ENCODE measurements at regions not wholly inside any gene's neighbourhood (a gene's known extent, or its start where the extent isn't known, plus 50 kb on each side); places are given as distances from the start of the nearest gene placed in this dataset.

GRCh38 chr2:48824116-48824515 is 68.6 kb upstream of the LHCGR start:
- in situ Hi-C loops (cut with HindIII; ENCODE audit: low pct_unique_long_range_greater_than_20kb, low sequenced_read_pairs) (no loop called here), intact Hi-C loops (cut with micrococcal nuclease; ENCODE audit: unreplicated experiment) (no loop called here)
- Histone ChIP-seq H3K27me3 (ENCODE audit: control insufficient read depth, insufficient read depth, low read length) (no peaks in the 10 kb centered on the region), H3K36me3 (ENCODE audit: control insufficient read depth, insufficient read depth, low read length) (no peaks in the 10 kb centered on the region), H3K4me3 (ENCODE audit: low read depth in 2 of 2, low read length in 2 of 2) (no peak overlapping the region), H3K27ac (ENCODE audit: low read length) (no peak overlapping the region), H3K9me3 (ENCODE audit: control insufficient read depth, insufficient read depth, low read depth, low read length) (no peaks in the 10 kb centered on the region), H3K4me1 (ENCODE audit: control insufficient read depth, insufficient read depth, low read length) (no peaks in the 10 kb centered on the region)
- BruUV-seq (replicated peaks), result no TSS peak
- ChIA-PET CTCF (no interaction called here), POLR2A (no interaction called here)
- DNase-seq (ENCODE audit: low read depth, low spot score) (no peak), ATAC-seq (no peak)
- TF ChIP-seq TCF7L2 (IDR thresholded peaks at IDR 0.05; ENCODE audit: low read depth, low read length) (no peak), POLR2AphosphoS5 (IDR thresholded peaks at IDR 0.05; ENCODE audit: low read depth, low read length) (no peak), REST (IDR thresholded peaks at IDR 0.05; ENCODE audit: insufficient read depth in 1 of 2, low read depth in 2 of 2, low read length in 1 of 2) (no peak), CTCF (IDR thresholded peaks at IDR 0.05) (no peak), SIN3A (IDR thresholded peaks at IDR 0.05; ENCODE audit: borderline replicate concordance, insufficient read depth, low read depth, low read length) (no peak)

- Histone ChIP-seq H3K27me3 (ENCODE audit: control insufficient read depth, insufficient read depth, low read length) (0 out of 2 replicates have a peak, but pooled peaks cover 2% of the 10 kb centered on the region), H3K27ac (ENCODE audit: low read length) (no peak overlapping the region), H3K9me3 (ENCODE audit: control insufficient read depth, insufficient read depth, low read depth, low read length) (no peaks in the 10 kb centered on the region), H3K36me3 (ENCODE audit: control insufficient read depth, insufficient read depth, low read length) (no peaks in the 10 kb centered on the region), H3K4me1 (ENCODE audit: control insufficient read depth, insufficient read depth, low read length) (no peaks in the 10 kb centered on the region), H3K4me3 (ENCODE audit: low read depth in 2 of 2, low read length in 2 of 2) (no peak overlapping the region)
- in situ Hi-C loops (cut with HindIII; ENCODE audit: low pct_unique_long_range_greater_than_20kb, low sequenced_read_pairs), result no loop called here
- DNase-seq (ENCODE audit: low read depth, low spot score) (no peak), ATAC-seq (no peak)
- CTCF ChIA-PET, result no interaction called here
- TF ChIP-seq REST (IDR thresholded peaks at IDR 0.05; ENCODE audit: insufficient read depth in 1 of 2, low read depth in 2 of 2, low read length in 1 of 2), result no peak
- no peak for TF ChIP-seq SIN3A (IDR thresholded peaks at IDR 0.05; ENCODE audit: borderline replicate concordance, insufficient read depth, low read depth, low read length)
- no peak for TF ChIP-seq POLR2AphosphoS5 (IDR thresholded peaks at IDR 0.05; ENCODE audit: low read depth, low read length)
- no peak for TF ChIP-seq TCF7L2 (IDR thresholded peaks at IDR 0.05; ENCODE audit: low read depth, low read length)
- no peak for TF ChIP-seq CTCF (IDR thresholded peaks at IDR 0.05)
- POLR2A ChIA-PET, result no interaction called here
- intact Hi-C loops (cut with micrococcal nuclease; ENCODE audit: unreplicated experiment), result no loop called here
- BruUV-seq (replicated peaks), result no TSS peak
These were observed 63.7 kb upstream of the LHCGR start for GRCh38 chr2:48819206-48819735.
